ENCODE measurements at regions not wholly inside any gene's neighbourhood (a gene's known extent, or its start where the extent isn't known, plus 50 kb on each side); places are given as distances from the start of the nearest gene placed in this dataset.

DNA sequence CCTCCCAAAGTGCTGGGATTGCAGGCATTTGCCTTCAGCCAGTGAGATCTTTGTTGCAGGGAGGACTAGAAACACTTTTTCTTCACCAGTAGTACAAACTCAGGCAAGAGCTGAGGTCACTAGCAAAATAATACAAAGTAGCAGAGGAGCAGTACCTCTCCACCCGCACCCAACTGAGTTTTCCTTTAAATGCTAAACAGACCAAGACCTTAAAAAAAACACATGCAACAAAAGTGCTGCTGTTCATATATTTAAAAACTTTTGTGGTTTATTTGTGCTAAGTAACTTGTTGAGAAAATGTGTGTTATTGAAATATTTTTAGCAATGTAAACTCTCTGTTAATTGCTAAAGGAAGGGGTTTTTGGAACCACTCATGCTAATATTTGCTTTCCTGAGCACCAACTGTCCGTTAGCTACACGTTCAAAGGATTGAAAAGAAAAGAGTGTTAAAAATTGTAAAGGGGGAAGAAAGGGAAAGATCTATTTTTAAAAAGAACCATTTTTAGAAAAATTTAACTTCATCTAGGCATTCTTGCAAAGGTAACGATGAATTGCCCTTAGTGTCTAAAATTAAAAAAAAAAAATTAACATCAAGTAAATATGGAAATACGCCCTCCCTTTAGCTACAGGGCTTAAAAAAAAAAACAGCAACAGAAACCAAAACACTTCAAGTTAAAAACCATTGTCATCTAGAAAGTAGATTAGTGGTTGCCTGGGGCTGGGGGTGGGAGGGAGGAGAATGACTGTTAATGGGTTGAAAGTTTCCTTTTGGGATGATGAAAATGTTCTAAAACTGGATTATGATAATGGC is 114.0 kb upstream of the KRAS start (continued):
- TF ChIP-seq HDAC2 (IDR thresholded peaks at IDR 0.05; ENCODE audit: borderline replicate concordance in 1 of 2, low read depth in 2 of 2, low read length in 2 of 2): no peak
- TF ChIP-seq RBBP5 (IDR thresholded peaks at IDR 0.05; ENCODE audit: borderline replicate concordance, low read depth, low read length): no peak
- TF ChIP-seq SIX5 (IDR thresholded peaks at IDR 0.05; ENCODE audit: low read depth, low read length): no peak
- TF ChIP-seq SP2 (IDR thresholded peaks at IDR 0.05; ENCODE audit: low read length): no peak
- TF ChIP-seq EP300 (IDR thresholded peaks at IDR 0.05; ENCODE audit: borderline replicate concordance in 1 of 2, low read depth in 2 of 2, low read length in 2 of 2): no peak
- no peak for TF ChIP-seq POLR2AphosphoS5 (IDR thresholded peaks at IDR 0.05; ENCODE audit: low read depth, low read length)
- no peak for TF ChIP-seq CREB1 (IDR thresholded peaks at IDR 0.05)
- TF ChIP-seq CBX5 (IDR thresholded peaks at IDR 0.05; ENCODE audit: low read depth, low read length): no peak

Measured in H1 (cell line).